ENCODE measurements at regions not wholly inside any gene's neighbourhood (a gene's known extent, or its start where the extent isn't known, plus 50 kb on each side); places are given as distances from the start of the nearest gene placed in this dataset.

DNA sequence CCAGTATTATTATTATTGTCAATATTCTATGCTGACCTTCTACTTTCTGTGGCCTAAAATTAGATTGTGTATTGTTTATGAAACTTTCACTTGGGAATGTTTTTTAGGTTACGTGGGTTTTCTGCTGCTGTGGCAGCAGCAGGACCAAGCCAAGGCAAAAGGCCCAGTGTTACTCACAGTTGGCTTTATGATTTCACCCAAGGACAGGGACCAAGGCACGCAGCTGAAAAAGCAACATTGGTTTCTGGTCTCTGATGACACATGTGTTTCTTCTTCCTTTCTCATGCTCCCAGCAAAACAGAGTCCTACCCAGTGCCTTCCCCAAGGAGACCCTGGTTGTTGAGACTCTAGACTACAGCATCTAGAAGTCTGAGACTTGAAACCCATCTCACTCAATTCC is 413.7 kb downstream of the SETD4 start:
- DNase-seq: no peak

DNA sequence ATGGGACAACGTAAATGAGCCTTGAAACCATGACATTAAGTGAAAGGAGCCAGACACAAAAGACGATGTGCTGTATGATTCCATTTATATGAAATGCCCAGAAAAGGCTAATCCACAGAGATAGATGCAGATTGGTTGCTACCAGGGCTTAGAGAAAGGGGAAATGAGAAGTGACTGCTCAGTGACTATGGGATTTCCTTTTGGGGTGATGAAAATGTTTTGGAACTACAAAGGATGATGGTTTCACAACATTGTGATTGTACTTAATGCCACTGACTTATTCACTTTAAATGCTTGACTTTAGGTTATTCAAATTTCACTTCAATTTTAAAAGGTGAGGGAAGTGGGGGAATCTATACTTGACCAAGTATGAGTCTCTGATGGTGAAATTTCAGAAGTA is 414.3 kb downstream of the SETD4 start:
- DNase-seq: no peak

DNA sequence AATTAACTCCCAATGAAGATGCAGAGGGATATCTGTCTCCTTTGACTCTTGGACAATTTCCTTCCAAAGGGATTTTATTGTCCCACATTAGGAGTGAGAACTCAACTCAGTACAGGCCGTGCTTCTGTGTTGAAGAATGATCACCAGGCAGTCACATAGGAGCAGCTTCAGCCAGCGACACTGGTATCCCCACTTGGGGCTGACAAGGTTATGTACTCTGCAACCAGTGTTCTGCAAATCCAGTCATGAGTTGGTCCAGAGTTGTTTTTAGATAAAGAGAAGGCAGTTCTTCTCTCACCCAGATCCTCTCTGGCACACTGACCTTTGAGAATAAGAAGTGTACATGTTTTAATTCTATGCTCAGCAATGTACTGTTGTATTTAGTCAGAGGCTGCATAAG is 415.8 kb downstream of the SETD4 start:
- no peak for DNase-seq

DNA sequence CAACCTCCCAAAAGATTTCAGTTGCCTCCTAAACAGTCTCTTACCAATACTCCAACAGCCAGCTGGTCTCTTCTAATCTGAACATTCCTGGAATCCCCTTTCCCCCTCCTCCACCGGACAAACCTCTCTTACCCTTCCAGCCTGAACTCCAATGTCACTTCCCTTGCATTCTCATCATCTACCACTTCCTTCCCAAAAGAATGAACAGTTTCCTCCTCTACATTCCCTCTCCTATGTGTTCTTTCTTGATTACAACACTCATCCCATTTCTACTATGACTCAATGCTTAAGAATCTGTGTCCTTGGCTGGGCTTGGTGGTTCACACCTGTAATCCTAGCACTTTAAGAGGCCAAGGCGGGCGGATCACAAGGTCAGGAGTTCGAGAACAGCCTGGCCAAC is 417.1 kb downstream of the SETD4 start:
- DNase-seq: no peak

DNA sequence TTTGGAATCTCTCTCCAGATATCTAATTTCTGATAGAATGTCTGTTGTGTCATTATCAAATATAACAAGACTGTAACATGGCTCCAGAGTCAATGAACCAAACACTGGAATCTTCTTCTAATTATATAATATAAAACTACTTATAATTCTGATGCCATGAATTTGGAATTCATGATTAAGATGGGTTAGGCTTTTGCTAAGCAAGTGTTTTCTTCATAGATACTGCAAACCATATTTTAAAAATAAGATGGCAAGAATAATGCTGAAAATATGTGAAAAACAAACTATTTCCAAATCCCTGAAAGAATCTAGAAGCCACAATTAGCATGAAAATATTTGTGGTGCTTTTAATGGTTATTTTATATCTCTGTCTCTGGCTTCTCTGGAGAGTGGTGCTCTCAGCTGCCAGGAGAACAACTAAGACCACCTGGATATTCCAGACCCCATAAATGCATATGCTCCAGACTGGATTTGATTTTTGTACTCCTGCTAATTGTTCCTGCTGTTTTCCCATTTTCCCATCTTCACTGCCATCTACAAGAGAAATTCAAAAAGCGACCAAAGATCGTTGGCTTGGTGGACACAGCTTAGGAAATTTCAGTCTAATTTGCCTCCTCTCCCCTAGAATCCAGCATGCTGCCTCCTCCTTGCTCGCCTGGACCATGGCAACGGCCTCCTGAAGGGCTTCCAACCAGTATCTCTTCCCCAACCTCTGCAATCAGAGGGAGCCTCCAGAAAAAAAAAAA is 418.9 kb downstream of the SETD4 start:
- no peak for DNase-seq

DNA sequence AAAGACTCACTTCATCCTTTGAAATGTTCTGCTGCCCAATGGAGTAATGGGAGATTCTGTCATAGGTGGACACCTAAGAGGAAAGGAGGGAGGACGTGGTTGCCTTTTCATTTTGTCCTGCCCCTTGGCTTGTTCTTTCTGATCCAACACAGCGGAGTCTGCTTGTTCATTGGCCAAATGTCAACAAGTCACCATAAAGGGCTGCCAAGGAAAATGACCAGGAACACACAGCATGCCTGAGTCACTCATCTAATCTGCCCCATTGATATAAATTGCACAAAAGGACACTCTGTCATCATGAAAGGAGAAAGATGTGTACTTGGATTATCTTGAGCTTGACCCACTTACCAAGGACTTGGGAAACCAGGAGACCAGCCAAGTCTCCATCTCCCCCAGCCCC is 422.9 kb downstream of the SETD4 start:
- no peak for DNase-seq

DNA sequence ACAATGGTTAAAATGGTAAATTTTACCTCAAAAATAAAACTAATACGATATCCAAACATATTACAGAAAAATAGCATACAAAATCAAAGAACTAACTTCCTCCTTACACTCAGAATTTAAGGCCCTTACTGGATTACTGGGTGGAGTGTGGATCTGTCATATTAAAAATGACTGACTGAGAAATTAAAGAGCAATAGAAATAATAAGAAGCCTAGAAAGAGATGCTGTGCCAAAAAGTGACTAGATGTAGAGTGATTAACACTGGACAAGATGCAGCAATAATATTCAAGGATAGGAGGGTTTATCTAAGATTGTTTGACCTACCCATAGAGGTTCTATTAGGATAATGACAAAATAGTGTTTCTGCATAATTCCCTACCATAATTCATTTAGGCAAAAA is 424.3 kb downstream of the SETD4 start:
- DNase-seq: no peak

DNA sequence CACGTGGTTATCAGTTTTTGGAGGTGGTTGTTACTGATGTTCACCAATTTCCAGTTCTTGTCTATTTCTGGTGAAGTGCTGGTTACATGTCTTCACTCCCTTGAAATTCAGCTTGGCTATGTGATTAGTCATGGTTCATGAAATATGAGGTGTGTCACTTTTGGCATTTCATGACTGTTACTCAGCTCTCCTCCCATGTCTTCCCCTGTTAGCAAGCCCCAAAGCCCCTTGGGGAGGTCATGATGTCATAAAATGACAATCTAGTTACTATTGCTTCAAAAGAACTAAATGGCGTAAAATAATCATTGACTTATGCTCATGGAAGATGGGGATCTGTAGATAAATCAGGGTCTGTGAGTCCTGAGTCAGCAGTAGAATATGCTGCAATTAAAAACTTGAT is 425.1 kb downstream of the SETD4 start:
- no peak for DNase-seq

DNA sequence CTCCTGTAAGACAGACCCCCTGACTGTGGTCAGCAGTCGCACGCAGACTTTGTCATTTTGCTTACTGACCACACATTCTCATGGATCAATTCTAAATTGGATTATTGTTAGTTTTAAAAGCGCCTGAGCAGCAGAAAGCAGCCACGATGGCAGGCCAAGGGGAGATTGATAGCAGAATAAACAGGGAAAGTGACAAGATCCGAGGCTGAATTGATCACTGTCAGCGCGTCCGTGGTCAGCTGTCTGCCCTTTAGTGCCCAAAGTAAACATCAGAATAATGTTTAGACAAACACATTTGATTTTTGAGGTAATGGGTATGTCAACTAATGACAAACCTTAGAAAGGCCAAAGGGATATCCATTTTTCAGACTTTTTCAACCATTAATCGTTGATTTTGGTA is 426.8 kb downstream of the SETD4 start:
- DNase-seq: no peak

DNA sequence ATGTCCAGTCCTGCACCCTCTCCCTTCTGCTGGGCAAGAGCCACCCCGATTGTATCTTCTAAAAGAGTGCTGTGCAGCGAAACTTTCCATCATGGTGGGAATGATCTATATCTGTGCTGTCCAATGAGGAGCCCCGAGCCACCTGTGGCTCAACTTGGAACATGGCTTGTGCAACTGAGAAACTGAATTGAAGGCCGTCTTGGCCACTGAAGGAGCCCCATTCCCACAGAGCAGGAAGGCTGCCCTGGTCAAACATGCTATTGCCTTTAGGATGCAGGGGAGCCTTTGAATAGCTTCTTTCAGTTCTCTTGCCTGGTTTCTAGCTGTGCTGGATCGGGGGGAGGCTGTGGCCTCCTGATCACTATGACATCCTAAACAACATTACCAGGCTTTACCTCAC is 427.6 kb downstream of the SETD4 start:
- DNase-seq: no peak

DNA sequence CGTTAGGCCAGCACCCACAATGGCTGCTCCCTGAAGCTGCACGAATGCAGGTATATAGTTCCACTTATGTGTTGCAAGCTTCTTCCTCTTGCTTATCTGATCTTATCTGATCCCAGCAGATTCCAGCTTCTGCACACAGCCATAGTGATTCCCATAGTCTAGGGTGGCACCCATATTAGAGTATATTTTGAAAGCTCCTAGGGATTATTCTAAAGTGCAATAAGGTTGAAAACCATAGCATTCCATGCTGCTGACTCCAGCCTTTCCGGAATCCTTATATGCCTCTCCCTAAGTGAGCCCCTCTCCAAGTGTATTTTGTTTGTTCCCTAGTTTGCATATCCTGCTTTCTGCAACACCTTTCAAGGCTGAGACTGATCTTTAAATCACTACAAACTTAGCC is 432.0 kb downstream of the SETD4 start:
- no peak for DNase-seq

DNA sequence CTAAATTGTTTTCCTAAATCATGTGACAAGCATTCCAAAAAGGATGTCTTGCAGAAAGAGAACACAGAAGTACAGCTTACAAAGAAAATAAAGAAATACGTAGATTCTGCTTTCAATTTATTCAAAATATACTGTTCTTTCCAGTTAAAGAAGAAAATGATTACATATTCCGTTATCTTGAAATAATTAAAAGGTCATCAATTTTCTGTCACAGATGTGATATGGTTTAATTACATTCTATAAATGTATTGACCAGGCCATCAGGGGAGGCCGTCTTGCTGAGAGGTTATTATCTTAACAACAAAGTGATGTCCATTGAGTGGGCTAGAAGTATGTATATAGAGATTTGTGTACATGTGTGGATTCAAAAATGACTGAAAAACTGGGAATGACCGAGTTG is 432.9 kb downstream of the SETD4 start:
- no peak for DNase-seq

DNA sequence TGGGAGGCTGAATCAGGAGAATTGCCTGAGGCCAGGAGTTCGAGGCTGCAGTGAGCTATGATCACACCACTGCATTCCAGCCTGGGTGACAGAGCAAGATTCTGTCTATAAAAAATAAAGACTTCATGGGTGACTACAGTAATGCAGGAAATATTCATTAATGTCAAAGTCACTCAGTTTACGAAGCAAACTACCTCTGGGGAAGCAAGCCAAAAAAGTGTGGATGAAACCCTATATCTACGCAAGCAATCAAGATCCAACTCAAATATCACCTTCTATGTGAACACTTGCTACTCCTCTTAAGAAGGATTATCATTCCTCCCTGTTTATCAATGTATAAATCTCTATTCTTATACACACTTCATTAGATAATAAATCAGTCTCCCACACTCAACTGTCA is 434.8 kb downstream of the SETD4 start:
- DNase-seq: no peak

DNA sequence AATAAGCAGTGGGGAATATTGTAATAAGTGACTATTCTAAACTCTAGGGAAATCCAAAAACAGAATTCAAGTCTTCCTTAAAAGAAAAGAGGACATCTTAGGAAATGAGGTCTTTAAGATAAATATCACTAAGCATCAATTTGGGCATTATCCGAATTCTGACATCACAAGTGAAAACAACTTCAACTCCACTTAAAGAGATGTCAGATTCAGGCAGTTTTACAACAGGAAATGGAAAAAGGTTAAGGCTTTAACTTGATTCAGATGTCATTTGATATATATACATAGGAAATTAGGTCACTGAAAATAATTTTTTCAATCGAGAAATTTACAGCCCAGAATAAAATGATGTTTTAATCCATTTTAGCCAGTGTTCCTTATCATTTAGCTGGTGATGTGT is 435.4 kb downstream of the SETD4 start:
- DNase-seq: no peak

DNA sequence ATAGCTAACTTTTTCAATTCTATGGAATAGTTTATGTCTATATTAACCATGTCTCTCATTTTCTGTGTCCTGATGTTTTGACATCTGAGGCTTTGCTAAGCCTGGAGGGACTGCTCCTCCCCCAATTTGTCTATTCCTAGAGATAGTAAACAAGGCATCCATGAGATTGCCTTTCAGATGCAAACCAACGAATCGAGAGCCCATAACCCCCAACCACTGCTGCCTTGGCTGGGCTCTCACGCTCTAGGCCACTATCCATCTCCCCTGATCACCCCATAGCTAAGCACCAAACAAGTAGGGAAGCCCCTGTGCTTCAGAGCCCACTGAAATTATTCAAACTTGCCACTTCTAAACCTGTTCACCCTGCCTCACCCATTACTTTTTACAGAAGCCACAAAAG is 437.7 kb downstream of the SETD4 start:
- DNase-seq: no peak

DNA sequence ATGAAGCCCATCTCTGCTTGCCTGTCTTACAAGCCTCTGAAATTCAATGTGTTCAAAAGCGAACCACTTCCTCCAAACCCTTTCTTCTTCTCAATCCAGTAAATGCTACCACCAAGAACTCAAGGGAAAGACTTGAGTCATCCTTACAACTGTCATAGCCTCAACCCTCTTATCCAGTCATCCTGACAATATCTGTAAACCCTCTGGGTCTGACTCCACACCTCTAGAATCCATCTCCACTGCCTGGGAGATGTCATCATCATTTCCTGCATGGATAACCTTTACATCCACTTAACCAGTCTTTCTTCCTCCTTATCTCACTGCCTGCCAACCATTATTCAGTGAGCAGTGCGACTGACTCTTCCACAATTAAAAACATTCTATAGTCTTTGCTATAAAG is 441.1 kb downstream of the SETD4 start:
- DNase-seq: no peak

DNA sequence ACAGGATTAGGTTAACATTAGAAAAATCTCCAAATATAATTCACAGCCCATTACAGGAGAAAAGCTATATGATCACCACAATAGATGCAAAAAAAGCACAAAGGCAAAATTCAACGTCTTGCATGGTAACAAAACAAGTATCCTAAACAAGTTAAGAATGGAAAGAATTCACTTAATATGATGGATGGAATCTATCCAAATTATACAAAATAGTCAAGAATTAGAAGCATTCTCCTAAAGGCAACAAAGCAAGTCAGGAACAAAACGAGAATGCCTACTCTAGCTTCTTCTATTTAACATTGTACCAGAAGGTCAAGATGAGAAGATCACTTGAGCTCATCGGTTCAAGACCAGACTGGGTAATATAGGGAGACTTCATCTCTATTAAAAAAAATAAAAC is 442.8 kb downstream of the SETD4 start:
- DNase-seq: no peak

DNA sequence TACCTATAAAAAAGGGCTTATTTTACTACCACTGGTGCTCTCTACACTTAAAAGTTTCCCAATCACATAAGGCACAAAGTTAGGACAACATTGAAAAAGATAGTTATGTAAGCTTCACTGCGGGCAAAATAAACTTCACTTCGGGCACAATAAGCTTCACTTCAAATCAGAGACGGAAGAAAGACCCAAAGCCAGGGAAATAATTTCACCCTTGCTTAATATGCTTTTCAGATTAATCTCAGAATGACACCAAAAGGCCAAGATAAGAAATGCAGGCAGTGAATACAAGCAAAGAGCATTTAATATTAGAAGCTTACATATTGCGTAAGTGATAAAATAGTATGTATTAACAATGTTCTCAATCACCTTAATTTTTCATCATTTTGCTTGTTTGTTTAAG is 444.2 kb downstream of the SETD4 start:
- DNase-seq: peak; percentile 23

DNA sequence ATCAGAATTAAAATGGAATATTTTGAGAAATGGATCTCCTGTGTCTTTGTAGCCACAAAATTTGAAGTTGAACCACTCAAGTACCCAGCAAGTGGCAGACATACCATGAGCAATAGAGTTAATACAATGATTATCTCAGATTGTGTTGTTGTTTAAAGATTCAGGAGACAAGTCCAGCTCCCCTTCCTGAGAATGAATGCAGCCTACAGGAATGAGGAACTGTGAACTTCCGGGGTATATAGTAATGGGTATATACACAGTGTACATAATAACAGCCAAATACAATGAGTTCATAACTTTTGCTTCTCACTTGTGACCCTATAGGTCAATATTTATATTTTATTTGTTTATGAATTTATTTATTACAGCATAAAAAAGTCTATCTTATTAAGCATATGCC is 445.0 kb downstream of the SETD4 start:
- no peak for DNase-seq

DNA sequence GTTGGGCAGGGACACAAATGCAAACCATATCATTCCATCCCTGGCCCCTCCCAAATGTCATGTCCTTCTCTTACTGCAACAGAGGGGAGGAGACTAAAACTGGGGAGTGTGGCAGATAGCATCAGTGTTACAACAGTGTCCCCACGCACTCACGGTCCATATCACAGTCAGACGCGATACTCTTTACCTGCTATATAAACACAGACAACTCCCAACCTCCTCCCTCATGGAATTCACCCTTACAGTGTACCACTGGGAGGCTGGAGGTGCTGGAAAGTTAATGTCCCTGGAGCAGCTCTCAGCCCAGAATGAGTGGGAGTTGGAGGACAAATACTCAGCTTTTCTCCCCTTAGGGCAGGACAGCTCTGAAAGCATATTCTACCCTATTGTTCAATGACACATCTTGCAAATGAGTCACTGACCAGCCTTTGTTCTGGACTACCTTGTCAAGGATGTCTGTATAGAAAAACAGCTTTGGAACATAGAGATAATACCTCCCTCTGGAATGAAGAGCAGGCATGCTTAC is 445.9 kb downstream of the SETD4 start:
- DNase-seq: no peak

DNA sequence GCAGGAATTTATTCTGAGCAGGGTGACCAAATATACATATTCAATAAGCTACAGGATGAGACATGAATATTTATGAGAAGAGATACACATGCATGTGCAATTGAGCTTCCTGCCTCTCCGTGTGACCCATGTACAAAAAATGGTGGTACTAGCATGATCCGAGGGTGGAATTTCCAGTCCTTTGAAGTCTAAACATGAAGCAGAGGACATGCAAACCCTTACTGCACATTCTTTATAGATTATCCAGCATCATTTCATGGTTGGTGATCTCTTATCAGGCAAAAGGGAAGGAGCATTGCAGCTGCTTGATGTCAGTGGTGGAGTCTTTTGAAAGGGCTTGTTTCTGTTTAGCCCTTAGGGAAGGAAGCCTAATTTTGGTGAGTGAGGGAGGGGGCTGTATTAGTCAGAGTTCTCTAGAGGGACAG is 448.6 kb downstream of the SETD4 start:
- no peak for DNase-seq

DNA sequence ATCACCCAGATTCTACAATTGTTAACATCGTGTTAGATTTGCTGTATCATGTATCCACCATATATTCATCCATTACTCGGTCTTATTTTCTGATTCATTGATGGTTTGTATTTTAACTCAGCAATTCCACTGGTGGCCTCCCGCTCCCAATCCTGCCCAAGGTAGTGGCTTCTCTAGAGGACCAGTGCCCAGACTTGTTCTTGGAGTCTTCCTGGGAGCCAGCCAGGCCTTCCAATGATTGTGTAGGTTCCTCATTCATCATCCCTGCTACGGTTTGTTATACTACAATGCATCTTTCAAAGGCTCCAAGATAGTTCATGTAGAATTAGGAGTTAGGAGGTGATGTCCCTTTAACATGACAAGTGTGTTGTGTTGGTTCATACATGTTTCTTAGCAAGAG is 451.1 kb downstream of the SETD4 start:
- DNase-seq: no peak

DNA sequence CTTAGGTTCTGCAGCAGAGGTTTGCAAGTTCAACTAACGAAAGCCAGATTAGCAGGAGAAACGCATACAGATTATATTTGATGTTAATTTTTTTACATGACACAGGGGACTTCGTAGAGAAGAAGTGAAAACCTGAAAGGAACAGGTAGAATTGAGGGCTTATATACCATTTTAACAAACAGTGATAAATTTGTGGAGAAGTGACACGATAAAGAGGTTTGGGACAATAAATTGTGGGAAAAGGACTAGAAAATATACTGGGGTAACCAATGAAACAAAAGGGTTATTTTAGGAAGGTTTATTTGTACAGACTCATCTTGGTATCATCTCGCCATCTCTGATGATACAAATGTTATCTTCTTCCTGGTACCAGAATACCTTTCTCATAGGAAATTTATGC is 452.9 kb downstream of the SETD4 start:
- DNase-seq: no peak

DNA sequence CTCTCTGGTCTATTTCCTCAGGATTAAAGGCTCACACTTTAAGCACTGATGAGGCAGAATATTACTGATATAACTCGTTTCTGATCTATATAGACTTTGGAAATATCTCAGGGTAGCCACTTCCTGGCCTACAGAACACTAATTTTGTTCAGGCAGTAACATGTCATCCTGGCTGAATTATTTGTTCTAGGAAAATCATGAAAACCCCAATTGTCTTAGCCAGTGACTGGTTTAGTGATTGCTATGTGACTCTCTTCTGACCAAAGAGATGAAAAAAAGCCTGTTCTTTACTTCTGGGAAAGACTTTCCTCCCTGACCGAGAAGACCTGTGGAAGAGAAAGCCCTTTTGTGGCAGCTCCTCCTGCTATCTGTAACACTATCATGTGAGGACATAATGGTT is 453.7 kb downstream of the SETD4 start:
- DNase-seq: no peak
